SIG-M5 treated with dmso at 0.1 percent for 504 hours (cell line): ENCODE measurements at regions not wholly inside any gene's neighbourhood (a gene's known extent, or its start where the extent isn't known, plus 50 kb on each side); places are given as distances from the start of the nearest gene placed in this dataset.
"Not testable (repeated sequence)": the region's sequence is repeated elsewhere in the genome, so short reads cannot be mapped to it uniquely, and the experiment has no call there.

ENCODE experiments used
- DNase-seq: peaks from one replicate; lab custom pipeline; 2025; ENCODE audit not compliant: unreplicated experiment; lab: John Stamatoyannopoulos, UW

DNA sequence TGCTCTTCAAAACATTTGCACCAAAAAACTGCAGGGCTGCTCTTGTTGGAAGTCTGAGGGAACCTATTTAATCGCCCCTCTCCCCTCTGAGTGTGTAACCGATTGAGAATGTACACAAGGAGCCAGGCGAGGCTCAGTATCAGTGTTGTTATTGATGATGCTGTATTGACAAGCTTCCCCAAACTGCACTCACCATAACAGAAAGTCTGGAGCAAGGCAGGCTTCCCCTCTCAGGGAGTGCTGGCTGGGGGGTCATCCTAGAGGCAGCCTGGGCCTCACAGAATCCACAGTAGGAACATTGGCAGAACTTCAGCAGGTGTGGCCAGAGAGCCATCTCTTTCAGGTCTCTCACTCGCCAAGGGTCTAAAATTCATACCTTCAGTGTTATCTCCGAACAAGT is 58.1 kb upstream of the TUNAR start:
- DNase-seq = no peak

DNA sequence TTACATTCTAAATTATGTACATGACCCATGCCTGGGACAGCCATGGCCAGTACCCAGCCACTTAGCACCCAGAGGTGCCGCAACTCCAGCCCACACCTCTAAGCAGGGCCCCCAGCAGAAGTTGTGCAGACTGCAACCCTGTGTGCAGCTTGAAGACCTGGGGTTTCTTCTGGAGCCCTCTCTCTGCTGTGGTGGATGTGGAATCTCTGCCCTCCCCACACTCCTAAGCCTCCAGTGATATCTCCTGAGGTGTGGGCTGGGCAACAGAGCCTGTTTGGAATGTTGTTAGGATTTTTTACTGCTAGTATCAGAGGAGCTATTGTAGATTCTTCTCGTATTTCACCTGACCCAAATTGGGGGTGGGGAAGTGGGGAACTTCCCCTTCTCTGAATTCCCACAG is 59.4 kb upstream of the TUNAR start:
- DNase-seq = no peak

DNA sequence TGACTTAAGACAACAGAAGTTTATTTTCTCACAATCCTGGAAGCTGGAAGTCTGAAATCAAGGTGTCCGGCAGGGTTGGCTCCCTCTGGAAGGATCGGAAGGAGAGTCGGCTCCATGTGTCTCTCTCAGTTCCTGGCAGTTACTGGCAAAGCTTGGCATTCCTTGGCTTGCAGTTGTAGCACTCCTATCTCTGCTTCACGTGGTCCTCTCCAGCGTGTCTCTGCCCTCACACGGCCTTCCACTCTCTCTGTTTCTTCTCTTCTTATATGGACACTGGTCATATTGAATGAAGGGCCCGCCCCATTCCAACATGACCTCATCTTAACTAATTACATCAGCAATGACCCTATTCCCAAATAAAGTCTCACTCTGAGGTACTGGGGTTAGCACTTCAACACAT is 60.1 kb upstream of the TUNAR start:
- DNase-seq = no peak

DNA sequence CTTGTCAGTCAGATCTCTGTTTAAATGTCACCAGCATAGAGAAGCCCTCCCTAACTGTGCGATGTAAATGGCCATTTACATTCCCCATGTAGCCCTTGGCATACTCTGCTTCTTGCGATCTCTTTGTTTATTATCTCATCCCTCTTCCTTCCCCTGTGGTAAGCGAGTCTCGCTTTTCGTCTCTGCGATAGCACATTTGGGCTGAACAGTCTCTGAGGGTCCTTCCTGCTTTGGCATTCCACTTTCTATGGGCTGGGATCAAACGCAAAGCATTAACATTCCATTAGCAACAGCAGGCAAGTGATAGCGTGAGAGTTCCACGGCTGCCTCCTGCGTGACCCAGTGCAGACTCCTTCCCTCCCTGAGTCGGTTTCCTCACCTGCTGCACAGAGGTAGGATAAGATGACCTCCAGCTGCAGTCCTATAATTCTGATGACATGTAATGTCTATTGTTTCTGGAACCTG is 61.4 kb upstream of the TUNAR start:
- DNase-seq = no peak

DNA sequence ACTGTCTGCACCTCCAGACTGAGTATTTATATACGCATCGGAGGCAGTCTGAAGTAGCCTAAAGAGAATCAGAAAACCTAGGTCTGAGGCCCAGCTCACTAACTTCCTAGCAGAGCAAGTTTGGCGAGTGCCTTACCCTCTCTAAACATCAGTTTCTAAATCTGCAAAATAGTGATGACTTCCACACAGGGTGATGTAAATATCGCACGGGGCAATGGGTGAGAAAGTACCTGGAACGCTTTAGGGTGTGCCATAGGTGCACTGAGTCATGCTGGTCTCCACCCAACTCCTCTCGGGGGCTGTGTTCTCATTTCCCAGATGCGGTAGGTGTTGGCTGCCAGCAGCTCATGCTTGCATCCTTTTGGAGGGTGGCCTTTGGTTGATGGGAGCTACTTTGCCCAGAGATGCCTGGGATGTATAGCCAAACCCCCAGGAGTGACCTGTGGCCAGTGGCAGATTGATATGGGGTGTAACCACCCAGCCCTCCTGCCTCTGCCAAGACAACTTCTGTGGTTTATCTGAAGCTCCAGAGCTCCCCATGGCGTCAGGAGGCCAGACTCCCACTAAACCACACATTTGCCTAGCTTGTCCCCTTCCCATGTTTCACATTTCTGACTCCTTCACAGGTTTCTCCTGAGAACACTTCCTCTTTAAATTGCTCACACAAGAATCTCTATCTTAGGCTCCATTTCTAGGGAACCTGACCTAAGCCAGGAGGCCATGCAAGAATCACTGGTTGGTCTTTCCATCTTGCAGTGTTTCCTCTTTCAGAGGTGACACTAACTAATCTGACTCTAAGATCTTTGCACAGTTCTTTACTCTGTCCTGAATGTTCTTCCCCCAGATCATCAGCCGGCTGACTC is 62.0 kb upstream of the TUNAR start:
- DNase-seq = peak; percentile 15

DNA sequence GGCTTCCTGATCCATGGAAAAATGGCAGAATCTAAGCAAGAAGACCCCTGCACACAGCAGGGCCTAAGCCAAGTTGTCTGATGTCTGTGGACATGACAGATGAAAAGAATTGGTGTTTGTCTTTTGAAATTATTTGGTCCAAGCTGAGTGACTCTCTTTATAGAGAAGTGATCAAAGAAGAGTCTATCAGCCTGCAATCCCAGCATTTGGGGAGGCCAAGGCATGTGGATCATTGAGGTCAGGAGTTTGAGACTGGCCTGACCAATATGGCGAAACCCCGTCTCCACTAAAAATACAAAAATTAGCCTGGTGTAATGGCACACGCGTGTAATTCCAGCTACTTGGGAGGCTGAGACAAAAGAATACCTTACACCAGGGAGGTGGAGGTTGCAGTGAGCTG is 64.8 kb upstream of the TUNAR start:
- no peak for DNase-seq

DNA sequence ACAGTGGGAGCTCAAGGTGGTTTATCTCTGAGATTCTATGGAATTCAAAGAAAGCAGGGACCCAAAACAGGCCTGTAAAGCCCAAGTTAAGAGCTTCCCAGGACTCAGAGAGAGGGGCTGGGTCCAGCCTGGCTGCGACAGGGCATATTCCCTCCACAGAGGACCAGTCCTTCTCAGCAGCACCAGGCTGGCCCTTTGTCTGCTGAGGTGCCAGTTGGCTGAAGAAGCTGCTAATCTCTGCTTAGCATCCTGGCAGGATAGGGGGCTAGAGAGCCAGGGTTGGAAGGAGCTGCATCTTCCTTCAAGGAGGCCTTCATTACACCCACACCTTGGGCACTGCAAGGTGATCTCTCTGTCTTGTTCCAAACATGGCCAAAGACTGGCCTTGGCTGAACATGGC is 68.3 kb upstream of the TUNAR start:
- DNase-seq = no peak

DNA sequence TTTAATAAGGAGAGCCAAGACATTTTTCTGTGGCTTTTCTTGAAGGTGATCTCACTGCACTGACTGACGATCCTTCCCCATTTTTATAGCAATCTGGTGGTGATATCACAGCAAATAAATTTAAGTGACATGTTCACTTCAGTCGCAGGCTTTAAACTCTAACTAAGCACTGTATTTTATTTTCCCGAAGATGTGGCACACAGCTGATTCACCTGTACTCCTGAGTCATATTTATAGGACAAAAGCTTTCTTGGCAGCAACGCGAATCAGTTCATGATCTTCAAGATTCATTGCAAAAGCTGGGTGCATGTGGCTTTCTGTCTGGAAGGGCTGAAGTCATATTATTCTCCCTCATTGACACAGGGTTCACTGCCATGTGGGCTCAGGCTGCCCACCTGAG is 79.8 kb upstream of the TUNAR start:
- DNase-seq = no peak

DNA sequence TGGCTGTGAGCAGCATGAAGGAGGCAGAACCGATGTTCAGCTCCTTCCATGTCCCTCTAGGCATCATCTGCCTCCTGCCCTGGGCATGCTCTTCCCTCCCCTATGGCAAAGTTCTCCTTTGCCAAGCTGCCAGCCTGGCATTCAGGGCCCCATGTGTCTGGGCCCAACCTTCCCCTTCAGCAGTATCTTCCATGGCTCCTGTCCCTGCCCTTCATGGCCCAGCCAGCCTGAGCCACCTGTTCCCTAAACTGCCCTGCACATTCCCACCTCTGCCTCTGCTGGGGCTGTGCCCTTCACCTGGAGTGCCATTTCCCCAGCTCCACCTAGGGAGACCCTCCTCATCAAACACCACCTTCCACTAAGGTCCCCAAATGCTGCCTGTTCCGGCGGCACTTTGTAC is 74.0 kb upstream of the TCL1A start:
- no peak for DNase-seq

DNA sequence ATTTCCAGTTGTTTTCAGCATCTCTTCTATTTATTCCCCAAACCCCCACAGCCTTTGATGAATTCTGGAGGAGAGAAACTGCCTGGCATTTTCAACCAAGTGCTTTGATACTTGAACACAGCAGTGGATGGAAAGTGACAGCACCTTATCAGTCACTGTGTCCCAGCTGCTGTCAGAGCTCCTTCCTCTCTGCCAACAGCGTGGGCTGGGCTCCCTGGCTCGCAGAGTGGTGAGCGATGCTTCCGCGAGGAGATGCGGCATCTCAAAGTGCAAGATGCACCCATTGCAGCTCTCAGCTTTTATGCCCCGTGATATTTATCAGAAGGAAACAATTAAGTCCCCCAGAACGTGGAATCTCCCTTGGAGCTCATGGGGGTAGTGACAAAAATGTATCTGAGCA is 72.6 kb upstream of the TCL1A start:
- DNase-seq = no peak

DNA sequence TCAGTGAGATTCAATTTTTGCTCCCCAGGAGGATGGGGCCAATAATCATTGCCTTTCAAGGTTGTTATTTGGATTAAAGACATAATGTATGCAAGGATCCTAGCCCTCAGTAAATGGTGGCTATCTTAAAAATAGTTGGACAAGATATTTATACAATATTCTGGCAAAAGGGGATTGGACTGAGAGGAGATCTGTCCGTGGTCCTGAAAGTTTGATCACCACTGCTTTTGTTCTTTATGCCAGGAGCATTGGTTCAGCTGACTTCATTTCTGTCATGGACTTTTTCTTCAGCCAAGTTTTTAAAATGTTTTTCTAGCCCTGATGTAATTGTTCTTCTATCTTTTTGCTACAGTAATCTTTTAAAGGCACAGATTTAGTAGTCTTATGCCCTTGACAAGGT is 70.2 kb upstream of the TCL1A start:
- DNase-seq = peak; percentile 8

DNA sequence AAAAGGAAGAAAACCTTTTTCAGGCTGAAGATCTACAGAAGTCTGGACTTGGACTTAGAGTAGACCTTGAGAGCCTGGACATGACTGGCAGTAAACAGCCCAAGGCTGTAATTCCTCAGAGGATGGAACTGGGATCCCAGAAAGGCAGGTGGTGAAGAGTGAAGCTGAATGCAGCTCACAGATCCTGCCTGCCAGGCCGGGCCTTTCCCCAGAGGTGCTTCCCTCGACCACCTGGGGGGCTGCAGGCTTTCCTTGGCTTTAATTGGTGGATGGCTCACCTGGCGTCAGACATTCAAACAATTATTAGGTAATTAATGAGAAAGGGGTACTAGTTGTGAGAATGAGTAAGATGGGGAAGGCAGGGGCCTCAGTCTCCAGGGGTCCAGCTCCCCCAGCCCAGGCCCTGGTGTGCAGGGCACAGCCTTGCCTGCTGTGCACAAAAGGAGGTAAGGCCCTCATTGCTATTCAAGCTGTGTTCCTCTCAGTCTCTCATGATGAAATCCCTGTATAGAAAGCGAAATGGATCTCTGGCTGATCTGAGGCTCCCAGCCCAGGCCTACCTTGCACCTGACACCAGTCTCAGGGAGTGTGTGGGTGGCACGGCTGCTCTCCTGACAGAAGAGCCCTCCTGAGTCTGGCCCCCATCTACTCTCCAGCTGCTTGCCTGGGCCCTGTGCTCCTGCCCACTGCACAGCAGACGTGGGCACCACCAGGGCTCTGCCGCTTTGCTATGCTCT is 63.0 kb upstream of the TCL1A start:
- no peak for DNase-seq

DNA sequence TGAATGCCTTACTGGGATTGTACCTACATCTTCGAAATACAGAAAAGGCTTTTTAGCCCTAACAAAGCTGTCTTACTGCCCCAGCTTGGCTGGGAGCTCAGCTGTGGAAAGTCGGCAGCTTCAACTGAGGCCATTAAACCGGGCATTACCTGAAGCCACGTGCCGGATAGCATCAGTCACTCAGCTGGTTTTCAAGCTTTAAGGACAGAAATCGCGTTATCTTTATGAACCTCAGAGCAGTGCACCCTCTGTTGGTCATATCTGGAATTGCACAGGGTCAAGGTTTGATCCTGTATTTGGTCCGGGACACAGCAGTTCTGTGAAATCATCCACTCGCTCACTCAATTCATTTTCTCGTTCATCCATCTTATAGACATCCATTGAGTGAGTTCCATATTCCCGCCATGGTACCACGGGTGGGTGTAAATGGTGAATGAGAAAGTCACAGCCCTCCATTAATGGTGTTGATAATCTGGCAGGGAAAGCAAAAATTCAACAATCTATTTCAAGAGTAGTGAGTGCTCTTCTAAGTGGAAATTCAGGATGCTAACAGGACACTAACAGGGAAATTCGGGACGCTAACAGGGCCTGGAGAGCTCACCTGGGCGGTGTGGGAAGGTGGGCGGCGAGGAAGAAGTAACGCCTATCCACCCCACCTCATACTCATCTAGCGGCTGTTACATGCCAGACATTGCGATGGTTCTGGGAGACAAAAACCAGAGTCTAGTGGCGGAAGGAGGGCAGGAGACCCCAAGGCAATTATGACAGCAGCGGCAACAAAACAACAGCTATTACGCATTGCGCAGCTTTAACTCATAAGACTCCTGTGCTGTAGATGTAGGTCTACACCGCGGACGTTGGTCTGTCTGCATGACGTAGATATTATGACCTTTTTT is 60.6 kb upstream of the TCL1A start:
- DNase-seq = peak; percentile 55

DNA sequence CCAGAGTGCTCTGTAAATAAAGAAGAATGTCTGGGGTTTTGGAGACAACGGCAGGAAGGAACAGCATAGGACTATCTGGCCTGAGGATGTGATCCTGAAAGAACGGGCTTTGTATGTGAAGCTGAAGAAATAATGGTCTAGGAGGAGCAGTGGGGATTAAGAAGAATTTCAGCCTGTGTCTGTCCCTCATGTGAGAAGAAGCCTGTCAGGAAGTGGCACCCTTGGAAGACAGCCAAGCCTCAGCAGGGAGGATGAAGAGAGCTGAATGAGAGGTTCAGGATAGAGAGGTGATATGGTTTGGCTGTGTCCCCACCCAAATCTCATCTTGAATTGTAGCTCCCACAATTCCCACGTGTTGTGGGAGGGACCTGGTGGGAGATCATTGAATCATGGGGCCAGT is 56.9 kb upstream of the TCL1A start:
- DNase-seq = no peak

DNA sequence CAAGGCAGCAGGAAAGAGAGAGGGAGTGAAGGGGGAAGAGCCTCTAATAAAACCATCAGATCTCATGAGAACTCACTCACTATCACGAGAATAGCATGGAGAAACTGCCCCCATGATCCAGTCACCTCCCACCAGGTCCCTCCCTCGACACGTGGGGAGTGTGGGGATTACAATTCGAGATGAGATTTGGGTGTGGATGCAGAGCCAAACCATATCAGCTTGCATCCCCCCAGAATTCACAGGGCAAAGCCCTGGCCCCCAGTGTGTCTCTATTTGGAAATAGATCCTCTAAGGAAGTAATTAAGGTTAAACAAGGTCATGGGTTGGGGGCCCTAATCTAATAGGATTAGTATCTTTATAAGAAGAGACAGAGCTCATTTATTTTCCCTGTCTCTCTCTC is 56.1 kb upstream of the TCL1A start:
- DNase-seq = no peak

DNA sequence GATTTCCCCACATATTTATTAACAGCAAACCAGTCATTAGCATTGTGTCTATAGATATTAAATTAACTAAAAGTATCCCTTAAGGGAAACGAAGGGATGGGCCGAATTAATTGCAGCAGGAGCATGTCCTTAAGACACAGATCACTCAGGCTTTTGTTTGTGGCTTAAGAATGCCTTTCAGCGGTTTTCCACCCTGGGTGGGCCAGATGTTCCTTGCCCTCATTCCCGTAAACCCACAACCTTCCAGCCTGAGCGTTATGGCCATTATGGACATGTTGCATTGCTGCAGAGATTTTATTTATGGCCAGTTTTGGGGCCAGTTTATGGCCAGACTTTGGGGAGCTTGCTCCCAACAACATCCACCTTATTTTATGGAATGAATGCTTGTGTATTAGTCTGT is 55.5 kb upstream of the TCL1A start:
- DNase-seq = not testable (repeated sequence)

DNA sequence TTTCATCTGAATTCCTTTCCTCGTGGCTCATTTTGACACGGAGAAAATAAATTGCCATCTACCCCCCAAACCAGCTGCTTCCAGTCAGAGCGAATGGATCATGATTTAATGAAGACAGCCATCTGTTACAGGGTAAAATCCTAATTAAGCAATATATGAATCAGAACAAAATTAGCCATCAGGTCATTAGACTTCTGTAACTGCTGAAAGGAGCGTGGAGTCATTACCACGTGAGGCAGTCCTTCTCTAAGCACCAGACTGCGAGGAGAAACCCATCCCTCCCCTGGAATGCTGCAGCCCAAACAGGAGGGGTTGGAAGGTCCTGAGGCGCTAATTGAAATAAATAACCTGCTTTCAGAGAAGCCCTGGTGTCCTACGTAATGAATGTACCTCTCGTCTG is 51.1 kb upstream of the TCL1A start:
- DNase-seq = no peak

DNA sequence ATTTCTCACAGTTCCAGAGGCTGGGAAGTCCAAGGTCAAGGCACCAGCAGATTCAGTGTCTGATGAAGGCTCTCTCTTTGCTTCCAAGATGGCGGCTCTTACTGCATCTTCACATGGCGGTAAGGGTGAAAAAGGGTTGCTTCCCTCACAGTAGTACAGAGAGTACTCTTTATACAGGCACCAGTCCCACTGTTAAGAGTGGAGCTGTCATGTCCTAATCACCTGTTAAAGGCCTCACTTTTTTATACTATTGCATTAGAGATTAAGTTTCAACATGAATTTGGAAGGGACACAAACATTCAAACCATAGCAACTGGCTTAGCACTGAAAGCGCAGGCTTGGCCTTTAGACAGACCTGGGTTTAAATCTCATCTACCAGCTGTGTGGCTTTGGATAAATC is 50.0 kb upstream of the TCL1A start:
- DNase-seq = no peak
